D721Med (cell line): ENCODE measurements at regions not wholly inside any gene's neighbourhood (a gene's known extent, or its start where the extent isn't known, plus 50 kb on each side); places are given as distances from the start of the nearest gene placed in this dataset.
A peak's percentile ranks its signal among the peaks of the same experiment; 100 is the strongest.

Experiments used
- DNase-seq: peaks from one replicate; pipeline ENCODE4 v3.0.0; 2011; ENCODE audit warnings: low spot score; ENCODE audit not compliant: insufficient read length
- FAIRE-seq: peaks from 2 replicates; lab custom pipeline; 2011; peaks lifted over from hg19 to GRCh38; lab: Jason Lieb, UNC
- TF ChIP-seq, protein P1 (sequence below): IDR thresholded peaks from 2 replicates; pipeline ENCODE4 v1.5.1; 2012; ENCODE audit warnings: mild to moderate bottlenecking, control low read depth; ENCODE audit not compliant: insufficient read depth; ENCODE audit errors: missing control alignments

DNA sequence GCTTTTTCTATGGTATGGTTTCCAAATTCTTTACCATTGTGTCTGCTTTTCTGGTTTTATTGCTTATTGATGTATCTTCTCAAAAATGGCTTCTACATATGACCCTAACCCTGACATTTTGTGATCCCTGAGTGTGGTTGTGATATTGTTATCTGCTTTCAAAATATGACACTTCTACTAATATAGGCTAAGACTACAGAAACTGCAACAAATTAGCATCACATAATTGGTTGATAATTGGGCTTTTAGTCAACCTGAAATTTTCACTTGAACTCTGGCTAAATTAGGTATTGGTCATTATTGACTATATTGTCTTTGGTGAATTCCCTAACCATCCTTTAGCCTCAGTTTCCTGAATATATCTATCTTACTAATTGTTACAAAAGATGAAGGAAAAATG, 246.1 kb downstream of the PIK3C3 start:
- no peak for DNase-seq
- no peak for FAIRE-seq
- TF ChIP-seq, protein P1, sequence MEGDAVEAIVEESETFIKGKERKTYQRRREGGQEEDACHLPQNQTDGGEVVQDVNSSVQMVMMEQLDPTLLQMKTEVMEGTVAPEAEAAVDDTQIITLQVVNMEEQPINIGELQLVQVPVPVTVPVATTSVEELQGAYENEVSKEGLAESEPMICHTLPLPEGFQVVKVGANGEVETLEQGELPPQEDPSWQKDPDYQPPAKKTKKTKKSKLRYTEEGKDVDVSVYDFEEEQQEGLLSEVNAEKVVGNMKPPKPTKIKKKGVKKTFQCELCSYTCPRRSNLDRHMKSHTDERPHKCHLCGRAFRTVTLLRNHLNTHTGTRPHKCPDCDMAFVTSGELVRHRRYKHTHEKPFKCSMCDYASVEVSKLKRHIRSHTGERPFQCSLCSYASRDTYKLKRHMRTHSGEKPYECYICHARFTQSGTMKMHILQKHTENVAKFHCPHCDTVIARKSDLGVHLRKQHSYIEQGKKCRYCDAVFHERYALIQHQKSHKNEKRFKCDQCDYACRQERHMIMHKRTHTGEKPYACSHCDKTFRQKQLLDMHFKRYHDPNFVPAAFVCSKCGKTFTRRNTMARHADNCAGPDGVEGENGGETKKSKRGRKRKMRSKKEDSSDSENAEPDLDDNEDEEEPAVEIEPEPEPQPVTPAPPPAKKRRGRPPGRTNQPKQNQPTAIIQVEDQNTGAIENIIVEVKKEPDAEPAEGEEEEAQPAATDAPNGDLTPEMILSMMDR = no peak

DNA sequence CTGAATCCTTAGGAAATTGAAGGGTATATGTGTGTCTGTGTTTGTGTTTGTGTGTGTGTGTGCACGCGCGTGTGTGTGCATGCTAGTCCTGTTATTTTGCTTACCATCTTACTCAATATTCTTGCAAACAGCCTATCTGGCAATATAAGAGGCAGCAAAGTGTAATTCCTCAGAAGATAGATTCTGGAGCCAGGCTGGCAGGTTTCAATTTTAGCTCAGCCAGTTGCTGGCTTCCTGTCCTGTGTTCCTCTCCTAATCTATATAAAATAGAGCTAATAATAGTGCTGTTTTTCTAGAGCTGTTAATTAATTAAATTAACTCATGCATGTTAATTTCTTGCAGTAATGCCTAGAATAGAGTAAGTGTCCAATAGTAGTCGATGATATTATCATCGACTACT, 256.2 kb downstream of the PIK3C3 start:
- no peak for DNase-seq
- no peak for FAIRE-seq
- TF ChIP-seq, protein P1 = no peak

DNA sequence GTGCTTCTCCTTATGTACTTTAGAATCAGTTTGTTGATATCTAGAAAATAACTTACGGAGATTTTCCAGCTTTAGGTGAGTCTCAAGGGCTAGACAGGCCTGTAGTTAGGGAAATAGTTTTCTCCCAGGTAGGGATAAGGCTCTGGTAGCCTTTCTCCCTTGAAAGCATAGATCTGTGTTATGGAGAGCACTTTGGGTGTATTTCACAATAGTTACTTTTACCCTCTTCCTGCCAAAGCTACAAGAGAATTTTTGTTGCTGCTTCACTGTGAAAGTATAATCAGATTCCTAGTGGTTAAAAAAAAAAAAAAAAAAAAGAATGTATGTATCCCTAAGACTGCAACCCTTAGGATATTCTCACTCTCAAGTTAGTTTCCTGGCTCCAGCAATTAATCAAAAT, 267.5 kb downstream of the PIK3C3 start:
- TF ChIP-seq, protein P1 = no peak
- FAIRE-seq = no peak
- DNase-seq = no peak

DNA sequence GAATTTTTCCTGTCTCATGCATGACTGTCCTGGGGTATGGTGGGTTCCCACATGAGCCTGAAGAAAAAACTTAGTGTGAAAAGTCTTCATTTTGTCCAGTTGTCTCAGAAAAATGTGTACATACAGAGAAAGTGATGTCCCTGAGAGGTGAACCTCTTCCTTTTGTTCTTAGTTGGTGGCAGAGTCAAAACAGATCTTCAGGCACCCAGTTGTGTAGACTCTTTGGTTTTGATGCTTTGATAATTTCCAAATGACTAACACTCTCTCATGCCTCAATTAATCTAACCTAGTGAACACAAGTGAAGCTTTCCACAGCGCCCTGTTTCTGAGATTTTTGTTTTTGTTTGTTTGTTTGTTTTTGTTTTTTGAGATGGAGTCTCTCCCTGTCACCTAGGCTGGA, 273.5 kb downstream of the PIK3C3 start:
- TF ChIP-seq, protein P1 = no peak
- DNase-seq (no peak), FAIRE-seq (no peak)

DNA sequence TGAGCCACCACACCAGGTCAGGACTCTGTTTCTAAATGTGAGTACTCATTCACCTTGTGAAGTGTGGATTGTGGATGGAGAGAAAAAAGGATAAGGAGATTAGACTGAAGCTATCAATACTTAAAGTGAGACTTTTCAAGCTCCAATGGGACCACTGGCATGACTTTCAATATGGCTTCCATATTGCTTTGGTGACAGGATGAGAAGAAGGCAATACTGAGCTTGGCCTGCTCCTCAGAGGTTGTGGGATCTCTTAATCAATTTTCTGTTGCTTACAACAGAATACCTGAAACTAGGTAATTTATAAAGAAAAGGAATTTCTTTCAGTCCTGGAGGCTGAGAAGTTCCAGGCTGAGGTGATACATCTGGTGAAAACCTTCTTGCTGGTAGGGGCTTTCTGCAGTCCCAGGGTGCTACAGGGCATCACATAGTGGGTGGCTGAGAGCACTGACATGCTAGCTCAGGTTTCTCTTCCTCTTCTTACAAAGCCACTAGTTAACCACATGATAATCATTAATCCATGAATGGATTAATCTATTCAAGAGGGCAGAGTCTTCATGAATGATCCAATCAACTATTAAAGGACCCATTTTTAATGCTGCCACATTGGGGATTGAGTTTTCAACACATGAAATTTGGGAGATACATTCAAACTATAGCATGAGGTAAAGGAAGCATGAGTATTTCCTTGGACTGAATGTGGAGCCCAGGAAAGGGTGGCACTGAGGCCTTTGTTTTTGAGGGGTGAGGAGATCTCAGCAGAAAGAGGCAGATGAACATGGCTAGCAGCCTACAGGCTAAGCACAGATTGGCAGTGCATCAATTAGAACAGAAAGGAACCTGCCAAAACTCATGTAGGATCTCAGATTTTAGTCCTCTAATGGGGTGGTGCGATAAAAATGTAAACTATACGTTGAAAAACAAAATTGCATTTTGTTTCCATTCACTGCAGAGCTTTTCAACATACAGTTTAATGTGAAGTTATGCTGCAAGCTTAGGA, 274.5 kb downstream of the PIK3C3 start:
- TF ChIP-seq, protein P1 = no peak
- FAIRE-seq (peak; percentile 69), DNase-seq (no peak)

DNA sequence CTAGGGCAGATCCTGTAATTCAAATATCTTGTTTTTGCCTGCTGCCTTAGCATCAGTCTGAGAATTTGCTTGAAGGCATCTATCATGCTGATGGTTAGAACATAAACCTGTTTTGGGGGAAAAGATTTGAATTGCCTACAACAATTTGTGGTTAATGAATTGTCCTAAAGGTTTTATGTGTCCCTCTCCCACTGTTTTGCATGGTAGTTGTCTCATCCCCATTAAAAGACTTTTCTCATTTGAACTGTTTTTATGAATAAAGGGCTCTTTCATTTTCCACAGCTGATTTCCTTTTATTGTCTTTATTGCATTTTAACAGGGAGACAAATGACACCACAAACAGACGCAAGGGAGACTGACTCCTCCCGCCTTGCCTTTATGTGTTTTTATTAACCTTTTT, 275.6 kb downstream of the PIK3C3 start:
- DNase-seq (no peak), FAIRE-seq (peak; percentile 87)
- TF ChIP-seq, protein P1 = no peak

DNA sequence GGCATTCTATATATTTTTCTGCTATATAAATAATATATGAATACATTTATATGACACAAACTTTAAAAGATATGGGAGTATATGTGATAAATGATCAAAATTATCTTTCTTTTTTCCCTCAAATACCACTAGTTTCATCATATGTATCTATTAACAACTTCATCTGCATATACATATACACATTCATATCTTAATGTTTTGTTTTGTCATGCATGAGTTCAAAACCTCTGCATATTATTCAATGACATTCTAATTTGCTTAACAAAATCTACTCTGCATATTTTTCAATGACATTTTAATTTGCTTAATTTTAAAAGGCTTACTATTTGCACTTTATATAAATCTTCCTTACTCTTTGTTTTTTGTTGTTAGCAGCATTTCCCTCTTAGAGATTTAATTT, 276.2 kb downstream of the PIK3C3 start:
- FAIRE-seq (no peak), DNase-seq (no peak)
- TF ChIP-seq, protein P1 = no peak
